GM10266 (cell line): ENCODE measurements at regions not wholly inside any gene's neighbourhood (a gene's known extent, or its start where the extent isn't known, plus 50 kb on each side); places are given as distances from the start of the nearest gene placed in this dataset.
"Not testable (repeated sequence)": the region's sequence is repeated elsewhere in the genome, so short reads cannot be mapped to it uniquely, and the experiment has no call there.

Source experiments
- DNase-seq: peaks from one replicate; pipeline ENCODE4 v3.0.0; 2012; ENCODE audit errors: extremely low spot score
- CTCF ChIP-seq: IDR thresholded peaks from 2 replicates; pipeline ENCODE4 v1.5.1; 2012; ENCODE audit warnings: mild to moderate bottlenecking, low read depth; ENCODE audit not compliant: control insufficient read depth, insufficient read depth; ENCODE audit errors: missing control alignments

DNA sequence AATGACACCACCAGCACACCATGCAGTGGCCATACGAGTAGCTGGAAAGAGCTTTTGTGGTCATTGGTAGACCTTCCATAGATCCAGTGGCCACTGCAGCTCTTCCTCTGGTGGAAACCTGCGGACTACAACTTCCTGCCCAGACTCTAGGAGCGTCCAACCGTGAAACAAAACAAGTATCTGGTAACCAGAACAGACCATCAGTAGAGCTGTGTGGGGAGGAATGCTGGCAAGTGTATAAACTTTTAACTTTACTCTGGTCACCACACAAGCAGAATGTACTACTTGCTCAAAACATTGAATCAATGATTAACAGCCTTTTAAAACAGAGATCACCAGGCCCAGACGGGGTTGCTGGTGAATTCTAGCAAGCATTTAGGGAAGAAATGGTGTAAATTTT lies 154.7 kb upstream of the DGKB start:
- DNase-seq = no peak
- TF ChIP-seq CTCF = no peak

GRCh38 chr7:15054304-15054703 lies 151.8 kb upstream of the DGKB start:
- not testable (repeated sequence) for DNase-seq

DNA sequence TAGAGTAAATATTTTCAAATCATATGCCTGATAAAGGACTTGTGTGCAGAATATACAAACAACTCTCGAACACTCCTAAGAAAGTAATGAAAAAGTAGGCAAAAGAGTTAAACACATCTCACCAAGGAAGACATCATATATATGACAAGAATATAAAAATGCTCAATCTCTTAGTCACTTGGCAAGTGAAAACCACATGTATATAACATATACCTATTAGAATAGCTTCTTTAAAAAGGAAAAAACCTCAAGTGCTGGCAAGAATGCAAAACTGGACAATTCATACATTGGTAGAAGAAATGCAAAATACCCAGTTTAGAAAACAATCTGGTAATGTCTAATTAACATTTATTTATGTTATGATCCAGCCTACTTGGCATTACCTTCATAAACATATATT lies 146.6 kb upstream of the DGKB start:
- DNase-seq = no peak
- TF ChIP-seq CTCF = no peak

GRCh38 chr7:15046861-15047260 lies 144.3 kb upstream of the DGKB start:
- TF ChIP-seq CTCF = no peak

GRCh38 chr7:15043931-15044330 lies 141.4 kb upstream of the DGKB start:
- no peak for TF ChIP-seq CTCF
- DNase-seq = no peak

More at GRCh38 chr7:15046861-15047260, 144.3 kb upstream of the DGKB start:
- no peak for DNase-seq

DNA sequence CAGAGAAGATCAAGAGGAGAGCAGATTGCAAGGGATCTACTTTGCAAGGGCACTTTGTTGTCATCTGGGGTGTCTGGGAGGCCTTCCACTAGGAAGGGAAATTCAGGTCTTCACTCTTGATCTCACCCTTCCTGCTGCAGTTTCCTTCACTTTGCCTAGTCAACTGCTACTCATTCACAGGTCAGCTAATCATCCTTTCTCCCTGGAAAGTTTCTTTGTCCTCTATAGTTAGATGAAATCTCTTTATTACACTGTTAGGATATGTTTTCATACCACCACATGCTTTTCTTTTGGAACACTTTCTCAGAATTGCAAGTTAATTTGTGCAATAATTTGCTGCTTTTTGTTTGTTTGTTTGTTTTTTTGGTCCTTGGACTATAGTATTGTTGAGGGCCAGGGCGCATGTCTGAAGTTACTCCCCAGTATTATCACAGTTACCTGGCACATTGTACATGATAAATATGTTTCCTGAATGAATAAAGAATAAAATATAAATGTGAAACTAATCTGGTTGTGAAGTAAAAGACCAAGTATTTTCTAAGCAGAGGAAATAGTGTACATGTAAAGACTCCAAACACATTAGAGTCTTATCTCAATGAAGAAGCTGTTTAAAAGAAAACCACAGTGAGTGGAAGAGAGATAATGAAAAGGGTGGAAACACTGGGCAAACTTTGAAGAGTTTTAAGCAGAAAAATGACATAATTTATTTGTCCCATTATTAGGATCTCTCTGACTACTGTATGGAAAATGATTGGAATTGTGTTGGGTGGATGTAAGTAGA lies 139.9 kb upstream of the DGKB start:
- DNase-seq = no peak
- TF ChIP-seq CTCF = no peak

DNA sequence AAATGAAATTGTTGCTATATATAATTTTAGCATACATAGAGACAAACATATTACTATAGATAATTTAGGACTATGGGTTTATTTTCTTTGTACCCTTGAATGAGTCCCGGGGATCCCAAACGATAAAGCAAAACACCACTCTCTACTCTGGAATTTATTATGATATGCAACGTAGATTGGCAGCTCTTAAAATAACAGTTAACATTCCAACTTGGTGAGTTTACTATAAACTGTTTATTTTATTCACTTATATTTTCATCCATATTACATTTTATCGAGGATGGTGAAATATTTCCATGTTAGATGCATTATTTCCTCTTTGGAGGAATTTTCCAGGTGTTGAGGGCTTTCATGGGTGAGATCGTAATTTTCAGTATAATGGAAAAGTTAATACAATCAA lies 138.7 kb upstream of the DGKB start:
- no peak for TF ChIP-seq CTCF

GRCh38 chr7:15035814-15036213 lies 133.3 kb upstream of the DGKB start:
- TF ChIP-seq CTCF = no peak
- no peak for DNase-seq

More for the DNA sequence above, 138.7 kb upstream of the DGKB start:
- no peak for DNase-seq
